ENCODE measurements at regions not wholly inside any gene's neighbourhood (a gene's known extent, or its start where the extent isn't known, plus 50 kb on each side); places are given as distances from the start of the nearest gene placed in this dataset.

- no peak overlapping the region for H3K27ac ChIP-seq (ENCODE audit: control insufficient read depth, insufficient read depth)
- DNase-seq (ENCODE audit: low read depth, low spot score): no peak
- H3K36me3 ChIP-seq (ENCODE audit: control insufficient read depth in 2 of 2, insufficient read depth in 2 of 2, low read length in 1 of 2): no peaks in the 10 kb centered on the region
- BruUV-seq (replicated peaks): no TSS peak
- intact Hi-C loops (cut with micrococcal nuclease; ENCODE audit: unreplicated experiment): no loop called here
- H3K79me2 ChIP-seq (ENCODE audit: control insufficient read depth, insufficient read depth, low read length): no peaks in the 10 kb centered on the region
- no peak for FAIRE-seq
- no peaks in the 10 kb centered on the region for H4K20me1 ChIP-seq (ENCODE audit: control insufficient read depth, insufficient read depth)
- H3K9ac ChIP-seq (ENCODE audit: control insufficient read depth, insufficient read depth, low read length): no peak overlapping the region
- H2AFZ ChIP-seq (ENCODE audit: control insufficient read depth, low read depth, low read length): no peak overlapping the region
- ChIA-PET POLR2A (no interaction called here), CTCF (no interaction called here), RAD21 (ENCODE audit: unreplicated experiment) (no interaction called here), SMC1A (ENCODE audit: uncharacterized antibody, unreplicated experiment) (no interaction called here)
- in situ Hi-C loops (cut with MboI): no loop called here
- H3K27me3 ChIP-seq (replicated peaks in 1 of 2; ENCODE audit: control insufficient read depth in 2 of 2, insufficient read depth in 2 of 2, low read length in 1 of 2): peaks cover 0 to 3% of the 10 kb centered on the region in 2 experiments; a peak in 1 of 4 replicates
- no peak overlapping the region for H3K4me3 ChIP-seq
- no peaks in the 10 kb centered on the region for H3K4me1 ChIP-seq (ENCODE audit: control insufficient read depth, insufficient read depth, low read length)
- TF ChIP-seq SMAD5 (IDR thresholded peaks at IDR 0.05; ENCODE audit: low read depth) (no peak), HDAC6 (IDR thresholded peaks at IDR 0.05; ENCODE audit: unreplicated experiment) (no peak), TCF7 (IDR thresholded peaks at IDR 0.05; ENCODE audit: borderline replicate concordance) (no peak), LARP7 (IDR thresholded peaks at IDR 0.05) (no peak), ZNF24 (IDR thresholded peaks at IDR 0.05) (no peak), NR2C2 (IDR thresholded peaks at IDR 0.05; ENCODE audit: borderline replicate concordance, control insufficient read depth, insufficient read length, low read depth) (no peak), CREM (IDR thresholded peaks at IDR 0.05; ENCODE audit: low read depth) (no peak), MTA3 (IDR thresholded peaks at IDR 0.05; ENCODE audit: borderline replicate concordance, low read length) (no peak), ATF3 (IDR thresholded peaks at IDR 0.05; ENCODE audit: borderline replicate concordance, extremely low read depth, low read depth, low read length) (no peak), PAX8 (IDR thresholded peaks at IDR 0.05) (no peak), CBX5 (IDR thresholded peaks at IDR 0.05; ENCODE audit: low read depth) (no peak)
- no peaks in the 10 kb centered on the region for H3K9me3 ChIP-seq (replicated peaks; ENCODE audit: control insufficient read depth, insufficient read depth, low read length)
- H3K4me2 ChIP-seq (ENCODE audit: control insufficient read depth, insufficient read depth): no peak overlapping the region
- no peak for ATAC-seq
Observed at GRCh38 chr7:45368129-45368807, 205.9 kb upstream of the ADCY1 start.

Measured in GM12878 (cell line).